ENCODE measurements at regions not wholly inside any gene's neighbourhood (a gene's known extent, or its start where the extent isn't known, plus 50 kb on each side); places are given as distances from the start of the nearest gene placed in this dataset.

DNA sequence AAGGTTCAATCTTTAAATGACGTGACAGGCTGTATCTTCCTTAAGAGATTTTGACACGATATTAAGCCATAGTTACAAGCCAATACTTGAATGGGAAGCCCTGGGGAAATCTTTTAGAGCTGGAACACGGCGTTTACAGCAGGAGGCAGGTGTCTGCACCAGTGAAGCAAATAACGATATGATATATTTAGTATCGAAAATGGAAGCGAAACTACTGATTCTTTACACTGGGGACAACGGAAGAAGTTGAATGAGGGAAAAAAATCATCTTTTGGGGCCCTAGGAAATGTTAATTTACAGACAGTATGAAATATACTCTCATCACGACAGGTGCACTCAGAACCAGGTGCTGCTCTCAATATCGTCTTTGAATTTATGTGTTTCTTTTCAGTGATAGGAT is 793.9 kb upstream of the PCDH20 start:
- TF ChIP-seq, protein P1, sequence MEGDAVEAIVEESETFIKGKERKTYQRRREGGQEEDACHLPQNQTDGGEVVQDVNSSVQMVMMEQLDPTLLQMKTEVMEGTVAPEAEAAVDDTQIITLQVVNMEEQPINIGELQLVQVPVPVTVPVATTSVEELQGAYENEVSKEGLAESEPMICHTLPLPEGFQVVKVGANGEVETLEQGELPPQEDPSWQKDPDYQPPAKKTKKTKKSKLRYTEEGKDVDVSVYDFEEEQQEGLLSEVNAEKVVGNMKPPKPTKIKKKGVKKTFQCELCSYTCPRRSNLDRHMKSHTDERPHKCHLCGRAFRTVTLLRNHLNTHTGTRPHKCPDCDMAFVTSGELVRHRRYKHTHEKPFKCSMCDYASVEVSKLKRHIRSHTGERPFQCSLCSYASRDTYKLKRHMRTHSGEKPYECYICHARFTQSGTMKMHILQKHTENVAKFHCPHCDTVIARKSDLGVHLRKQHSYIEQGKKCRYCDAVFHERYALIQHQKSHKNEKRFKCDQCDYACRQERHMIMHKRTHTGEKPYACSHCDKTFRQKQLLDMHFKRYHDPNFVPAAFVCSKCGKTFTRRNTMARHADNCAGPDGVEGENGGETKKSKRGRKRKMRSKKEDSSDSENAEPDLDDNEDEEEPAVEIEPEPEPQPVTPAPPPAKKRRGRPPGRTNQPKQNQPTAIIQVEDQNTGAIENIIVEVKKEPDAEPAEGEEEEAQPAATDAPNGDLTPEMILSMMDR (conservative IDR thresholded peaks at IDR 0.05): no peak
- no peak for TF ChIP-seq ZFX (IDR thresholded peaks at IDR 0.05)

Measured in C4-2B (cell line).